NB4 (cell line): ENCODE measurements at regions not wholly inside any gene's neighbourhood (a gene's known extent, or its start where the extent isn't known, plus 50 kb on each side); places are given as distances from the start of the nearest gene placed in this dataset.

Experiments used
- CTCF ChIP-seq: IDR thresholded peaks from one replicate; pipeline ENCODE4 v1.5.1; 2012; ENCODE audit warnings: low read depth, low read length
- MYC ChIP-seq: IDR thresholded peaks from 2 replicates; pipeline ENCODE4 v1.6.1; 2011; ENCODE audit warnings: low read depth, low read length
- POLR2A ChIP-seq: IDR thresholded peaks from 2 replicates; pipeline ENCODE4 v1.6.1; 2011; ENCODE audit warnings: mild to moderate bottlenecking; ENCODE audit not compliant: insufficient read length; ENCODE audit errors: extremely low read depth

GRCh38 chr11:24253237-24253760 lies 243.6 kb upstream of the LUZP2 start:
- no peak for TF ChIP-seq CTCF
- TF ChIP-seq POLR2A: no peak
- TF ChIP-seq MYC: no peak
